Ovary (tissue), 7 donors: ENCODE measurements at regions not wholly inside any gene's neighbourhood (a gene's known extent, or its start where the extent isn't known, plus 50 kb on each side); places are given as distances from the start of the nearest gene placed in this dataset.

Experiments used
- DNase-seq, 5 donors: peaks; one replicate each; pipeline ENCODE4 v3.0.0-alpha.2; 2019 to 2020
- H3K27ac ChIP-seq, 2 donors: fragments of 200-600 bp; one replicate each; pipeline versions ENCODE4 v1.5.1 to v1.8.0; 2019 to 2022
- H3K27me3 ChIP-seq: fragments of 200-600 bp; one replicate; pipeline ENCODE4 v1.8.0; 2022
- H3K36me3 ChIP-seq: fragments of 200-600 bp; sonication (generic); one replicate; pipeline ENCODE4 v1.5.1; 2019
- H3K4me1 ChIP-seq: one replicate; pipeline ENCODE4 v1.8.1; 2013; ENCODE audit warnings: mild to moderate bottlenecking, moderate library complexity; ENCODE audit not compliant: insufficient read depth
- H3K4me3 ChIP-seq: fragments of 200-600 bp; sonication (generic); one replicate; pipeline ENCODE4 v1.5.1; 2017
- H3K9me3 ChIP-seq, 2 donors: fragments of 200-600 bp in 1 of 2; sonication (generic) in 1 of 2; one replicate each; pipeline versions ENCODE4 v1.5.1 to v1.8.1; 2013 to 2019; ENCODE audit warnings: mild to moderate bottlenecking in 1 of 2, moderate library complexity in 1 of 2
- CTCF ChIP-seq, 3 donors: fragments of 450-650 bp in 2 of 3; fragments of 200-600 bp in 1 of 3; IDR thresholded peaks; one replicate each; pipeline versions ENCODE4 v1.5.1 to v1.8.0; 2016 to 2022; ENCODE audit warnings: antibody characterized with exemption in 3 of 3, mild to moderate bottlenecking in 1 of 3
- EP300 ChIP-seq: sonication (generic); formaldehyde crosslinking; IDR thresholded peaks from one replicate; pipeline ENCODE4 v1.6.1; 2017; ENCODE audit warnings: antibody characterized with exemption
- POLR2A ChIP-seq: fragments of 450-650 bp; IDR thresholded peaks from one replicate; pipeline ENCODE4 v1.6.1; 2017; ENCODE audit warnings: antibody characterized with exemption, mild to moderate bottlenecking, moderate library complexity
- WGBS, 3 donors: extraction: QIAGEN DNeasy Blood & Tissue Kit in 1 of 3; methylation state at CpG; one replicate each; pipeline versions ENCODE4 v1.1.5 to v1.1.7; 2013 to 2017; 5-methylcytosine and 5-hydroxymethylcytosine counted together
- intact Hi-C, 4 donors: fragments of 100-400 bp; cut with DNase I; formaldehyde crosslinking; loops; one replicate each; pipeline versions ENCODE4 v1.11.0 to v1.15.1; 2022 to 2023
- donor health status: DM: no; HTN: no; CAD: no; lungs with moderate emphysema.
- donor health status: DM: no; HTN: no; CAD: no.
- donor health status: Bipolar disorder and iron deficiency.
- donor health status: DM: no; HTN: no; CAD: no.
- donor health status: DM: yes; HTN: yes; CAD: no.

DNA sequence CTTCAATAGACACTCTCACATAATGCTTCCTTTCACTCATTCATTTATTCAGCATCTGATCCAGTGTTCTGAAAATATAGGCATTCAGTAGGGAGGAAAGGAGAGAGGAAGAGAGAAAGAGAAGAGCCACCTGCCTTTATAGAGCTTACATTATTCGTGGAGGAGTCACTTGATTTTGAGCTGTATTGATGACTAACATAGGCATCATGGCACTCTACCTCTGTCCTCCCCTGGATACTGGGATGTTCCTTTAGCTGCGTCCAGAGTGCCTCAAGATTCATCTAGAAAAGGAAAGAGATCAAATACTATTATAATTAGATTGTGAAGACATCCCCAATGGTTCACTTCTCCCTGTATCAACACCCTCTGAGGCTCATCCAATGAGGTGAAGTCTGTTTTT, 345.1 kb downstream of the SPATA31D1 start:
- Histone ChIP-seq H3K9me3 (no peaks in the 10 kb centered on the region), H3K4me1 (peaks cover 3% of the 10 kb centered on the region), H3K36me3 (no peaks in the 10 kb centered on the region), H3K27ac (no peak overlapping the region), H3K27me3 (no peaks in the 10 kb centered on the region), H3K4me3 (no peak overlapping the region)
- TF ChIP-seq EP300 (no peak), CTCF (IDR thresholded peaks at IDR 0.05) (no peak), POLR2A (no peak)
- intact Hi-C loops, result no loop called here
- 92 to 93% (median 93%) methylated on average over 2 of the region's 2 CpGs for WGBS, 3 donors
- no peak for DNase-seq

GRCh38 chr9:82334286-82334685, 345.7 kb downstream of the SPATA31D1 start:
- Histone ChIP-seq H3K9me3 (no peaks in the 10 kb centered on the region), H3K27me3 (no peaks in the 10 kb centered on the region), H3K4me3 (no peak overlapping the region), H3K27ac (no peak overlapping the region), H3K4me1 (peaks cover 3% of the 10 kb centered on the region), H3K36me3 (no peaks in the 10 kb centered on the region)
- TF ChIP-seq CTCF (IDR thresholded peaks at IDR 0.05) (no peak), EP300 (no peak), POLR2A (no peak)
- no peak for DNase-seq
- intact Hi-C loops, result no loop called here

DNA sequence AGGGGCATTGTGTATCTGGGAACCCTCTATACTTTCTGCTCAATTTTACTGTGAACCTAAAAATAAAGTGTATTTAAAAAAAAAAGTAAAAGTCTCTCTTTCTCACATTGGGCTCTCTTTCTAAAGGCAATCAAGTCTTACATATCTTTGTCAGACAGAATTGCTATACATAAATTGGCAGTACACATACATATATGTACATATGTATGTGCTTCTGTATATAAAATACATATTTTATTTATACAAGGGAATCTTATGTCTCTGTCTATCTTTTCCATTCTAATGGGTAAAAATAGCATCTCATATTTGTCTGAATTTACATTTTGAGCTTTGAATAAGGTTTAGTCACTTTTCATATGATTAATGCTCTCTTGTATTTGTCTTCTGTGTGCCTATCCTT, 348.8 kb downstream of the SPATA31D1 start:
- Histone ChIP-seq H3K36me3 (no peaks in the 10 kb centered on the region), H3K27me3 (no peaks in the 10 kb centered on the region), H3K27ac (no peak overlapping the region), H3K4me1 (peaks cover 3% of the 10 kb centered on the region), H3K4me3 (no peak overlapping the region), H3K9me3 (no peaks in the 10 kb centered on the region)
- intact Hi-C loops, result no loop called here
- DNase-seq, result no peak
- TF ChIP-seq POLR2A (no peak), EP300 (no peak), CTCF (IDR thresholded peaks at IDR 0.05) (no peak)

DNA sequence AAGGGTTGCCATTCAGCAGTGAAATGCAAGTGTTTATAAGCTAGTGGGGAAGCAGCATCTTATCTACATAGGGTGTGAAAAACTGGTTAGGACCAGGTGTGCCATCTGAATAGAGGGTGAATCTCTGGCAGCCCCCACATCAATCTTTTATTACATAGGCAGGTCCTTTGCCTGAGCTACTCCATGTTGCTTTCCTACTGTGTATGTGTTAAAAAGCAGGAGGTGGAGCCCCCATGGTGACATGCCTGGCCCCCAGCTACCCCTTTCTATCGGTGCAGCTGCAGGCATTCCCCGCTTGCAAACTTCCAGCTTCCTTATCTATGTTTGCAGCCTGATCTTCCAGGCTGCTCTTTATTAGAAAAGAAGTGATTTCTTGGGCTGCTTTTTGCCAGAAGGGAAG, 353.5 kb downstream of the SPATA31D1 start:
- no peaks in the 10 kb centered on the region for H3K27me3 ChIP-seq
- no peaks in the 10 kb centered on the region for H3K9me3 ChIP-seq
- H3K27ac ChIP-seq, result no peak overlapping the region
- WGBS, 3 donors, result 9 to 22% (median 13%) methylated on average over 2 of the region's 2 CpGs
- intact Hi-C loops, result no loop called here
- H3K4me1 ChIP-seq, result no peaks in the 10 kb centered on the region
- TF ChIP-seq POLR2A (no peak), CTCF (IDR thresholded peaks at IDR 0.05) (no peak), EP300 (no peak)
- no peak for DNase-seq
- H3K4me3 ChIP-seq, result no peak overlapping the region
- no peaks in the 10 kb centered on the region for H3K36me3 ChIP-seq

DNA sequence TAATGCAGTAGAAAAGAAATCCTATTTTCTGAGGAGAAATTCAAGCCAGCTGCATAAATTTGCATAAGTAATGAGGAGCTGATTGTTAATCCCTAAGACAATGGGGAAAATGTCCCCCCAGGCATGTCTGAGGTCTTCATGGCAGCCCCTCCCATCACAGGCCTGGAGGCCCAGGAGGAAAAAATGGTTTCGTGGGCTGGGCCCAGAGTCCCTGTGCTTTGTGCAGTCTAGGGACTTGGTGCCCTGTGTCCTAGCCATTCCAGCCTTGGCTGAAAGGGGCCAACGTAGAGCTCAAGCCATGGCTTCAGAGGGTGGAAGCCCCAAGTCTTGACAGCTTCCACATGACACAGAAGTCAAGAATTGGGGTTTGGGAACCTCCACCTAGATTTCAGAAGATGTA, 357.5 kb downstream of the SPATA31D1 start:
- Histone ChIP-seq H3K27me3 (no peaks in the 10 kb centered on the region), H3K4me1 (no peaks in the 10 kb centered on the region), H3K36me3 (no peaks in the 10 kb centered on the region), H3K27ac (no peak overlapping the region), H3K4me3 (no peak overlapping the region), H3K9me3 (no peaks in the 10 kb centered on the region)
- intact Hi-C loops, result no loop called here
- WGBS, 3 donors, result 78 to 81% (median 78%) methylated on average over 2 of the region's 2 CpGs
- DNase-seq, result no peak
- TF ChIP-seq EP300, result no peak
- no peak for TF ChIP-seq POLR2A
- no peak for TF ChIP-seq CTCF (IDR thresholded peaks at IDR 0.05)
